HG03457 (cell line): ENCODE measurements at regions not wholly inside any gene's neighbourhood (a gene's known extent, or its start where the extent isn't known, plus 50 kb on each side); places are given as distances from the start of the nearest gene placed in this dataset.

Experiments used
- ATAC-seq: cut with Tn5 transposase; IDR thresholded peaks from one replicate; pipeline ENCODE4 v1.9.1; 2021; ENCODE audit warnings: moderate number of reproducible peaks; ENCODE audit not compliant: unreplicated experiment

- no peak for ATAC-seq
Observed at GRCh38 chr13:79267560-79267959, 138.5 kb downstream of the RBM26 start.

GRCh38 chr13:79258489-79258888, 147.6 kb downstream of the RBM26 start:
- ATAC-seq: no peak

GRCh38 chr13:79246578-79246949, 159.5 kb downstream of the RBM26 start:
- no peak for ATAC-seq

GRCh38 chr13:79245937-79246577, 160.0 kb downstream of the RBM26 start:
- ATAC-seq: no peak

GRCh38 chr13:79241697-79242096, 164.4 kb downstream of the RBM26 start:
- no peak for ATAC-seq

- no peak for ATAC-seq
Observed at GRCh38 chr13:79237981-79238380, 168.1 kb downstream of the RBM26 start.

- no peak for ATAC-seq
Observed at GRCh38 chr13:79231887-79232286, 174.2 kb downstream of the RBM26 start.

- ATAC-seq: no peak
Observed at GRCh38 chr13:79229761-79230160, 176.3 kb downstream of the RBM26 start.

- no peak for ATAC-seq
Observed at GRCh38 chr13:79228972-79229371, 177.1 kb downstream of the RBM26 start.

GRCh38 chr13:79227418-79227817, 178.6 kb downstream of the RBM26 start:
- ATAC-seq: peak; percentile 64

- no peak for ATAC-seq
Observed at GRCh38 chr13:79226938-79227337, 179.1 kb downstream of the RBM26 start.

GRCh38 chr13:79226250-79226649, 179.8 kb downstream of the RBM26 start:
- ATAC-seq: no peak

GRCh38 chr13:79225487-79226232, 180.4 kb downstream of the RBM26 start:
- ATAC-seq: no peak

- ATAC-seq: no peak
Observed at GRCh38 chr13:79222427-79223205, 183.4 kb downstream of the RBM26 start.

GRCh38 chr13:79212064-79212619, 193.9 kb downstream of the RBM26 start:
- no peak for ATAC-seq

GRCh38 chr13:79211377-79211776, 194.7 kb downstream of the RBM26 start:
- ATAC-seq: no peak

GRCh38 chr13:79197933-79198332, 208.1 kb downstream of the RBM26 start:
- ATAC-seq: no peak

GRCh38 chr13:79196843-79197242, 209.2 kb downstream of the RBM26 start:
- ATAC-seq: no peak

GRCh38 chr13:79196366-79196765, 209.7 kb downstream of the RBM26 start:
- no peak for ATAC-seq

- peak; percentile 27 for ATAC-seq
Observed at GRCh38 chr13:79194727-79195126, 211.3 kb downstream of the RBM26 start.

GRCh38 chr13:79194272-79194671, 211.8 kb downstream of the RBM26 start:
- peak; percentile 96 for ATAC-seq

GRCh38 chr13:79191501-79191900, 214.6 kb downstream of the RBM26 start:
- no peak for ATAC-seq
